Neural progenitor cell (in vitro differentiated cells): ENCODE measurements at regions not wholly inside any gene's neighbourhood (a gene's known extent, or its start where the extent isn't known, plus 50 kb on each side); places are given as distances from the start of the nearest gene placed in this dataset.

ENCODE experiments used
- DNase-seq: peaks from one replicate; pipeline ENCODE4 v3.0.0-alpha.2; 2016; ENCODE audit warnings: low spot score
- H2AFZ ChIP-seq: fragments of 200-600 bp; sonication (generic); replicated peaks from 2 replicates; pipeline ENCODE4 v1.6.1; 2016; ENCODE audit warnings: antibody characterized with exemption
- H3F3A ChIP-seq: fragments of 200-600 bp; sonication (generic); 2 replicates; pipeline ENCODE4 v1.6.1; 2016; ENCODE audit warnings: antibody characterized with exemption, low read depth
- H3K27ac ChIP-seq: fragments of 200-600 bp; sonication (generic); 2 replicates; pipeline ENCODE4 v1.5.1; 2016; ENCODE audit warnings: mild to moderate bottlenecking
- H3K27me3 ChIP-seq: fragments of 200-600 bp; sonication (generic); 2 replicates; pipeline ENCODE4 v1.6.1; 2016; ENCODE audit warnings: mild to moderate bottlenecking, moderate library complexity
- H3K36me3 ChIP-seq: fragments of 200-600 bp; sonication (generic); 2 replicates; pipeline ENCODE4 v1.5.1; 2016
- H3K4me1 ChIP-seq: fragments of 200-600 bp; sonication (generic); 2 replicates; pipeline ENCODE4 v1.6.1; 2016; ENCODE audit warnings: mixed run types
- H3K4me2 ChIP-seq: fragments of 200-600 bp; sonication (generic); 2 replicates; pipeline ENCODE4 v1.6.1; 2016
- H3K4me3 ChIP-seq: fragments of 200-600 bp; sonication (generic); 2 replicates; pipeline ENCODE4 v1.5.1; 2016
- H3K79me2 ChIP-seq: fragments of 200-600 bp; sonication (generic); 2 replicates; pipeline ENCODE4 v1.6.1; 2016; ENCODE audit warnings: low read depth
- H3K9ac ChIP-seq: fragments of 200-600 bp; sonication (generic); 2 replicates; pipeline ENCODE4 v1.6.1; 2016
- H3K9me3 ChIP-seq: fragments of 200-600 bp; sonication (generic); 2 replicates; pipeline ENCODE4 v1.5.1; 2016; ENCODE audit warnings: low read depth
- H4K20me1 ChIP-seq: fragments of 200-600 bp; sonication (generic); 2 replicates; pipeline ENCODE4 v1.6.1; 2016; ENCODE audit warnings: low read depth
- H3K27ac Mint-ChIP-seq: 3 replicates; pipeline ENCODE4 v1.8.0; 2021; ENCODE audit warnings: mixed read lengths
- H3K27me3 Mint-ChIP-seq: 2 replicates; pipeline ENCODE4 v1.8.0; 2022; ENCODE audit warnings: low read depth, mild to moderate bottlenecking, inconsistent platforms, moderate library complexity, mixed read lengths; ENCODE audit not compliant: insufficient read depth
- H3K36me3 Mint-ChIP-seq: 3 replicates; pipeline ENCODE4 v1.8.0; 2021; ENCODE audit warnings: mixed read lengths
- H3K4me1 Mint-ChIP-seq: 3 replicates; pipeline ENCODE4 v1.8.0; 2021; ENCODE audit warnings: mixed read lengths
- H3K4me3 Mint-ChIP-seq: 3 replicates; pipeline ENCODE4 v1.8.0; 2021; ENCODE audit warnings: mild to moderate bottlenecking, moderate library complexity, mixed read lengths
- H3K9me3 Mint-ChIP-seq: 3 replicates; pipeline ENCODE4 v1.8.0; 2020; ENCODE audit warnings: mixed read lengths
- CTCF ChIP-seq: fragments of 200-600 bp; sonication (generic); IDR thresholded peaks from 2 replicates; pipeline ENCODE4 v1.5.1; 2017; ENCODE audit warnings: antibody characterized with exemption, mild to moderate bottlenecking
- EZH2 ChIP-seq: fragments of 200-600 bp; sonication (generic); IDR thresholded peaks from 2 replicates; pipeline ENCODE4 v1.6.1; 2017; ENCODE audit warnings: antibody characterized with exemption, mild to moderate bottlenecking, moderate library complexity
- EZH2phosphoT487 ChIP-seq: fragments of 200-600 bp; sonication (generic); IDR thresholded peaks from 2 replicates; pipeline ENCODE4 v1.6.1; 2017; ENCODE audit warnings: antibody characterized with exemption

GRCh38 chr2:19746611-19747309 is 155.0 kb downstream of the TTC32 start:
- Histone ChIP-seq H4K20me1 (no peaks in the 10 kb centered on the region), H2AFZ (no peak overlapping the region), H3K9ac (no peak overlapping the region), H3F3A (no peaks in the 10 kb centered on the region), H3K27me3 (no peaks in the 10 kb centered on the region), H3K79me2 (no peaks in the 10 kb centered on the region), H3K36me3 (no peaks in the 10 kb centered on the region), H3K9me3 (no peaks in the 10 kb centered on the region), H3K4me1 (no peaks in the 10 kb centered on the region), H3K4me3 (no peak overlapping the region), H3K27ac (no peak overlapping the region), H3K4me2 (no peak overlapping the region)
- TF ChIP-seq EZH2 = no peak
- TF ChIP-seq CTCF = peak; percentile 72
- peak overlapping the region; percentile 32 for H3K27ac Mint-ChIP-seq
- peaks cover 2% of the 10 kb centered on the region for H3K27me3 Mint-ChIP-seq
- H3K9me3 Mint-ChIP-seq = no peaks in the 10 kb centered on the region
- DNase-seq = peak; percentile 72
- H3K4me1 Mint-ChIP-seq = peaks cover 8% of the 10 kb centered on the region
- H3K36me3 Mint-ChIP-seq = no peaks in the 10 kb centered on the region
- no peak overlapping the region for H3K4me3 Mint-ChIP-seq

DNA sequence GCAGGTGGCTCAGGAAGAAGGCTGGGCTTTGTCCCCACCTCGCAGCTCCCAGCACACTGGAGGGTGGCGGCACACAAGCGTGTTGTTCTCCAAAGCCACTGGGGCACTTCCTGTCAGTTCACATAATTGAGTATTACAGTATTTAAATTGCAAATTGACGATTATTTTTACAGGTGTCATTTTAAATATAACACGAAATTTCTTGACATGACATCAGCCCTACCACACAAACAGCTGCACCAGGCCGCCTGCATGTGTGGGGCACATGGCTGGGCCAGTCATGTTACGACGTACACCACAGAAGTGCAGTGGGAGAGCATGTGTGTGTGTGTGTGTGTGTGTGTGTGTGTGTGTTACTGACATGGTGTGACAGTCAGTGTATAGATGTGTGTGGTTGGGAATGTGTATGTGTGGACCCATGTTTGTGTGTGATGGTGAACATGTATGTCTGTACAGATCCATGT is 155.6 kb downstream of the TTC32 start:
- Histone ChIP-seq H3K36me3 (no peaks in the 10 kb centered on the region), H3K4me3 (no peak overlapping the region), H2AFZ (no peak overlapping the region), H3K9ac (no peak overlapping the region), H3K4me2 (no peak overlapping the region), H3F3A (no peaks in the 10 kb centered on the region), H3K4me1 (no peaks in the 10 kb centered on the region), H3K79me2 (no peaks in the 10 kb centered on the region), H3K9me3 (no peaks in the 10 kb centered on the region), H4K20me1 (no peaks in the 10 kb centered on the region), H3K27me3 (no peaks in the 10 kb centered on the region), H3K27ac (no peak overlapping the region)
- Mint-ChIP-seq H3K4me1 (peaks cover 8% of the 10 kb centered on the region), H3K9me3 (no peaks in the 10 kb centered on the region), H3K36me3 (no peaks in the 10 kb centered on the region), H3K27ac (no peak overlapping the region), H3K4me3 (no peak overlapping the region), H3K27me3 (peaks cover 2% of the 10 kb centered on the region)
- no peak for DNase-seq
- TF ChIP-seq CTCF (no peak), EZH2phosphoT487 (no peak), EZH2 (no peak)

DNA sequence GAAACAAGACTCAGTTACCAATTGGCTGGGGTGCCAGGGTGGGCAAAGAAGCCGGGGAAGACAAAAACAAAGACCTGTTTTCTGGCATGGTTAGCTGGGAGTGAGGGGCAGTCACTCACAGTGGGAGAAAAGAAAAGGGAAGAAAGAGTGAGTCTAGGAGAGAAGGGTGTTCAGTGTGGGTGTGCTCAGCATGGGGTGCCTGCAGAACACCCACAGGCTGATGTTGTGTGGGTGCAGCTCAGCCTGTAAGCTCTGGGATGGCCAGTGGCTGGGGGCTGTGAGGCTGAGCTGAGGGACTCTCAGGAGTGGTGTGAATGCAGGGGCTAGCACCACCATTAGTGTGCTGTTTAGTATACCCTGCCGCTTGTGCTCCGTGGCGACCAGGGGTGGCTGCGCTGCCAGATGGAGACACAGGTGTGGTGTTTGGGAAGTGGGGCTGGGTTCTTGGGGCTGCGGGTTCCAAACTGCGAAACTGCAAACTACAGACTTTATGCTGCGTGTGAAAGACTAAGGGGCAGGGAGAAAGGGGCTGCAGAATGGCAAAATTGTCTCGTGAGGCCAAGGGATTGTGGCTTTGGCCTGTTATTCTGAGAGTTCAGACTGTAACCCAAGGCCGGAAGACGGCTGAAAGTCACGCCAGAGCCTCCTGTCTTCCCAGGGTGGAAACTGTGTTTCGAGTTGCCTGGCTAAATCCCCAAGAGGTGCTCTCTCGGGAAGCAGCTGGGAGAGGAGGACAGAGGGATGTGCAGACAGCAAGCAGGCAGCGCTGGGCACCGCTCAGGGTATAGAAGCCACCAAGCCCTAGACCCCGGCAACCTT is 156.3 kb downstream of the TTC32 start:
- no peak overlapping the region for H3K9ac ChIP-seq
- no peaks in the 10 kb centered on the region for H3K79me2 ChIP-seq
- Mint-ChIP-seq H3K9me3 (no peaks in the 10 kb centered on the region), H3K4me1 (peaks cover 8% of the 10 kb centered on the region), H3K27me3 (peaks cover 2% of the 10 kb centered on the region), H3K4me3 (no peak overlapping the region), H3K36me3 (no peaks in the 10 kb centered on the region), H3K27ac (no peak overlapping the region)
- H3K4me2 ChIP-seq = no peak overlapping the region
- no peaks in the 10 kb centered on the region for H3F3A ChIP-seq
- H3K4me3 ChIP-seq = no peak overlapping the region
- H3K9me3 ChIP-seq = no peaks in the 10 kb centered on the region
- no peak for DNase-seq
- no peaks in the 10 kb centered on the region for H3K36me3 ChIP-seq
- no peaks in the 10 kb centered on the region for H3K4me1 ChIP-seq
- no peaks in the 10 kb centered on the region for H4K20me1 ChIP-seq
- TF ChIP-seq EZH2phosphoT487 = no peak
- TF ChIP-seq EZH2 = no peak
- TF ChIP-seq CTCF = no peak
- no peak overlapping the region for H2AFZ ChIP-seq
- H3K27me3 ChIP-seq = no peaks in the 10 kb centered on the region
- H3K27ac ChIP-seq = no peak overlapping the region
